H4 (cell line): ENCODE measurements at regions not wholly inside any gene's neighbourhood (a gene's known extent, or its start where the extent isn't known, plus 50 kb on each side); places are given as distances from the start of the nearest gene placed in this dataset.

ENCODE experiments used
- DNase-seq: peaks from one replicate; pipeline ENCODE4 v3.0.0-alpha.2; 2015; ENCODE audit warnings: low spot score

DNA sequence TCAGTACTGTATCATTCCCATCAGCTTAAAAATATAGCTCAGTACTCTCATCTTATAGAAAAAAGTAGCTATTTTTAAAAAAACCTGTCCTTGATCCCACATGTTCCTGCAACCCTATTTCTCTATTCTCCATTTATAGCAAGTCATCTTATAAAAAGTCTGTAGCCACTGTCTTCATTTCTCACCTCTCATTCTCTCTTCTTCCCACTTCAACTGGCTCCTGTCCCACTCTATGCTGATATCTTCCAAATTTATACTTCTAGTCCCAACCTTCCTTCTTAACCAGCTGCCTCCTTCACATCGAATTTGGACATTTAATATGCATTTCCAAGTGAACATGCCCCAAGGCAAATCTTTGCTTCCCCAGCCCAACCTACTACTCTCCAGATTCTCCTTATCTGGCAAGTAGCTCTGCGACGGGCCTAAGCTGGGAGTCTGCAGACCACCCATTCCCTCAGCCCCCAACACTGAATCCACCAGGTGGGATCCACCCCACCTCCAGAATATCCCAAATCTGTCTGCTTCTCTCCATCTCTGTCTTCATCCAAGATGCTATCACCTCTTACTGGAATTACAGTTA, 52.0 kb upstream of the TANC2 start:
- no peak for DNase-seq

DNA sequence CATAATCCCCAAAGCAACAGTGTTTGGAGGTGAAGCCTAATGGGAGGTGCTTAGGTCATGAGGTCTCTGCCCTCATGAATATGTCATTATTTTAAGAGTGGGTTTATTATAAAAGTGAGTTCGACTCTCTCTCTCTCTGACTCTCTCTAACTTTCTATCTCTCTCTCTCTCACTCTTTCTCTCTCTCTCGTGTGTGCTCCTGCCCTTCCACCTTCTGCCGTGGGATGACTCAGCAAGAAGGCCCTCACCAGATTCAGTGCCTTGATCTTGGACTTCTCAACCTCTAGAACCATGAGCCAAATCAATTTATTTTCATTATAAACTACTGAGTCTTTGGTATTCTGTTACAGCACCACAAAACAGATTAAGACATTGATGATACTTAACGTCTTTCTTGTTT, 53.7 kb upstream of the TANC2 start:
- no peak for DNase-seq

DNA sequence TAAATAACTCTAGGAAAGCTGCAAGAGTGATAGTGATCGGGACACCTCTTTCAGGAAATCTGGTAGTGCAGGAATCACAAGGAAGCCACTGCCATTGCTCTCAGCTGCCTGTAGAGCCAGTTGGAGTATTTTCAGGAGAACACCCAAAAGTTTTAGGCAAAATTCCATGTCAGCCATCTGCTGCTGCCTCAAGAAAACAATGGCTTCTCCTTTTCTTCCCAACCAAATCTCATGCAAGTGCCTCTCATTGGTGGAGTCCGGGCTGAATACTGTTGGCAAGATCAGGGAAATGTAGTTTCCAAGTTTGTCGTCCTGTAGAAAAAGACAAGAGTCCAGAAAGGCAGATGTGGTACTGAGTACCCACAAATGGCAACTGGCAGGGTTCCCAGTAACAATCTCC, 54.9 kb upstream of the TANC2 start:
- DNase-seq = no peak

DNA sequence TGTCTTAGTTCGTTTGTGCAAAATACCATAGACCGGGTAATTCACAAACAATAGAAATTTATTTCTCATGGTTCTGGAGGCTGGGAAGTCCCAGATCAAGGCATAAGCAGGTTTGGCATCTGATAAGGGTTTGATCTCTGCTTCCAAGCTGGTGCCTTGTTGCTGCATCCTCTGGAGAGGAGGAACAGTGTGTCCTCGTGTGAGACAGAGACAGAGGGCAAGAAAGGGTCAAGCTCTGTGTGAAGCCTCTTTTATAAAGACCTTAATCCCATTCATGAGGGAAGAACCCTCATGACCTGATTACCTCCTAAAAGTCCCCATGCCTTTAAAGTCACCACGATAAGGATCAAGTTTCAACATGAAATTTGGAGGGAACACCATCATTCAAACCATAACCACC, 55.8 kb upstream of the TANC2 start:
- no peak for DNase-seq

DNA sequence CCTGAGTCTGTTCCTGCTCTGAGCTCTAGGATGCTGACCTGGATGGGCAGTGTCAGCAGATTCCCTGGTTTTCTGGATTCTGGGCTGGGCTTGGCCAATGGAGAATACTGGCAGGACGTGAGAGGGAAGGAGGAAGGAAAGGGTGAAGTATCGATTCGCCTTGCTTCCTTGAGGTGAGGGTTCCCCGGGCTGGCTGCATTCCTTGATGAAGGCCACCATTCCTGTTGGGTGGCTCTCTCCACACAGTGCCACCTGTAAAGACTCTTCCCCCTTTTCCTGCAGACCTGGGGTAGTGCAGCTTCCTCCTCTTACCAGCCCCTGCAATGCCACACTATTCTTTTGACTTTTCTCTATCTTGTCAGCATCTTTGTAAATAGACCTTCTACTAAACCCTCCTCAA, 58.1 kb upstream of the TANC2 start:
- DNase-seq = no peak

DNA sequence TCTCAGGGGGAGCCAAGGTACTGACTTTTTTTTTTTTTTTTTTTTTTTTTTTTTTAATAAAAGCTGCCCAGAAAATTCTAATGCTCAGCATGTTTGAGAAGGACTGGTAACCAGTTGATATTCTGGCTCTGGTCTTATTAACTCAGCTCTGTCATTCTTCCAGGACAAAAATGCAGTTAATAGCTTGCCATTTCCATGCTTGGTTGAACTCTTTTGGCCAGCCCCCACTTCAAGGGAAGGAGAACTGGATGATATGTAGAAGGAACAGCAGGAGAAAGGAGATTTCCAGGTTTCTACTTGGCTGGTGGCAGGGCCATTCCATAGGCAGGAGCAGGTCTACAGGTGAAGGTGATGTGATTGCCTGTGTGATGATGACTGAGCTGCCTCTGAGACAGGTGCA, 59.2 kb upstream of the TANC2 start:
- no peak for DNase-seq

DNA sequence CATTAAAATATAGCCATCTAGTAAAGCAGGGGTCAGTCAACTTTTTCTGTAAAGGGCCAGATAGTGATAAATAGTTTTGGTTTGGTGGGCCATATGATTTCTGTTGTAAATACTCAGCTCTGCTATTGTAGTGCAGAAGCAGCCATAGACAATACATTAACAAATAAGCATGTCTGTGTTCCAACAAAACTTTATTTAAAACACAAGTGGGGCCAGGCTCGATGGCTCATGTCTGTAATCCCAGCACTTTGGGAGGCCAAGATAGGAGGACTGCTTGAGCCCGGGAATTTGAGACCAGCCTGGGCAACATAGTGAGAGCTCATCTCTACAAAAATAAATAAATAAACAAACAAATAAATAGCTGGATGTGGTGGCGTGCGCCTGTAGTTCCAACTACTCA, 60.8 kb upstream of the TANC2 start:
- no peak for DNase-seq

DNA sequence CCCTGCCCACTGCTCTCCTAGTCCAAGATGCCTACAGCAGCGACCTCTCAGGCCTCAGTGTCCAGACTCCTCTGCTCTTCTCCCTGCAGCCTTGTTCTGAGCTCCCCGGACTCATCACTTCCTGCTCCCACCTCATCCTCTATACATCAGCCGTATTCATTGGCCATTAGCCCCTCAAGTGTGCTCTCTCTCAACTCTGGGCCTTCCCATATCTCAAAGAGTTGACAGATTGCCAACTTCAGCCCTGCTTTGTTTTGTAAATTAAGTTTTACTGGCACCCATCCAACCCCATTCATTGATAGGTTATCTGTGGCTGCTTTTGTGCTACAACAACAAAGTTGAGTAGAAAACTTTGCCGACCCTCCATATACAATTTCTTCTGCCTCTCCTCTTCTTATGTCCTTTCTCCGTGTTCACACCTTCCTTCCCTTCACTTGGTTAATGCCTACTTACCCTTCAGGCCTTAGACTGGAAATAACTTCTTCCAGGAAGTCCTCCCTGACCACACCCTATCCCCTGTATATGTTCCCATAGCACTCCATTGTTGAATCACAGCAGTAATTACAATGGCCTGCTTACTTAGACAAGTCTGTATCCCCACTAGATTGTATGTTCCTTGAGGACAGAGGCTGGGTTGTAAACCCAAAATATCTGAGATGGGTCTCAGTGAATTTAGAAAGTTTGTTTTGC, 63.4 kb upstream of the TANC2 start:
- DNase-seq = no peak

DNA sequence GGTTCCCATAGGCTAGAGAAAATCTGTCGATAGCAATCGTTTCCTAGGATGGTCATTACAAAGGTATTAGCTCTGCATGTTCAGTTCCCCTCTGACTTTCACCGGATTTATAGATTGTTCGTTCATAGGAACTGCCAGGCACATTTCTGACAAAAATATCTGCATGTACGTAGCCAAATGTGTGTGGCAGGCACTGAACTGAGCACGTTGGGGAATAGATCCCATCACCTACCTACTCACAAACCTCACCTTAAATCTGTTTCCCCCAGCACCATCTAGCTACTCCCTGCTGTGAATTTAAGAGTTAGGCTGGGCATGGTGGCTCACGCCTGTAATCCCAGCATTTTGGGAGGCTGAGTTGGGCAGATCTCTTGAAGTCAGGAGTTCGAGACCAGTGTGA, 64.5 kb upstream of the TANC2 start:
- DNase-seq = no peak

DNA sequence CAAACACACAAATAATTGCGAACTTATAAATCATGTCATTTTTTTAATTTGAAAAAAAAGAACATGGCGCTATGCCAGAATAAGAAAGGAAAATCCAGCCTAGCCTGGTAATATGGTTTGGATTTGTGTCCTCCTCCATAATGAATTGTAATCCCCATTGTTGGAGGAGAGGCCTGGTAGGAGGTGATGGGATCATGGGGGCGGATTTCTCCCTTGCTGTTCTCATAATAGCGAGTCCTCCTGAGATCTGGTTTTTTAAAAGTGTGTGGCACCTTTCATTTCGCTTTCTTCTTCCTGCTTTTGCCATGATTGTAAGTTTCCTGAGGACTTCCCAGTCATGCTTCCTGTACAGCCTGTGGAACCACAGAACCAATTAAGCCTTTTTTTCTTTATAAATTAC, 65.9 kb upstream of the TANC2 start:
- no peak for DNase-seq

DNA sequence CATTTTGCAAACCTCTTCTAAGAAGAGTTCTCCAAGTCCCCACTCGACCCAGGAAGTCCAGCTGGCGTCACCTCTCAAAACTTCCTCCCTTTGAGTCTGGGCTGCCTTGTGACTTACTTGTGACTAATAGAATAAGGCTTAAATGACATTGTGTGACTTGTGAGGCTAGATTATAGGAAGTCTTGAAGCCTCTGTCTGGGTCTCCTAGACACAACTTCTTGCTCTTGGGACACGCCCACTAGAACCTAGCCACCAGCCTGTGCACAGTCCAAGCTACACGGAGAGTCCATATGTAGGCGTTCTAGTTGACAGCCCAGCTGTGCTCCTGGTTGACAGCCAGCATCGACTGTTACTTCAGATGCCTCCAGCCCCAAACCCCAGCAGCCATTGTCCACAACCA, 66.7 kb upstream of the TANC2 start:
- DNase-seq = no peak

DNA sequence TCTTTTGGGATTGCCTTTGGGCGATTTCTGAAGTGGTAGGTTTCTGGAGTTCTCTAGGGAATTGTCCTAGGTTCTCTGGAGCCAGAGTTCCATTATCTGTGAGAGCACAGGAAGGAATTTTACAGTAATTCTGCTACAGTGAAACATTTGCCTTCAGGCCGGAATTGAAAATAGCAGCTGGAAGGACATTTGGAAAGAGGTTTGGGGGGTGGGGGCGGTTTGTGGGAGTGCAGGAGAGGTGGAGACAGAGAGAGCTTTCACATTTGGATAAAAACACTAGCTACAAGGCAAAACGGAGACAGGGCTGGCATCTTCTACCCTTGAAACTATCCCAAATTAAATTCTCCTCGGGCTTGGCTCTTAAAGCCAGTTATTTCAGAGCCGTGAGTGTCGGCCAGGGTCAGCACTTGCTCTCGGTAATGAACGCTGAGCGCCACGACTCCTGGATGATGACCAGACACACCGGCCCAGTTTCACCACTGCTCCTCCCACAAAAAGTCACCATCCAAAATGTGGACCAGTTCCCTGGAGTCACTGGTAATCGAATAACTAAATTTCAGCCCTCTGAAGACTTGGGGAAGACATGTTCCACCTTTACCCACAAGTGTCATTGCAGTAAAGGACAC, 67.7 kb upstream of the TANC2 start:
- DNase-seq = no peak

DNA sequence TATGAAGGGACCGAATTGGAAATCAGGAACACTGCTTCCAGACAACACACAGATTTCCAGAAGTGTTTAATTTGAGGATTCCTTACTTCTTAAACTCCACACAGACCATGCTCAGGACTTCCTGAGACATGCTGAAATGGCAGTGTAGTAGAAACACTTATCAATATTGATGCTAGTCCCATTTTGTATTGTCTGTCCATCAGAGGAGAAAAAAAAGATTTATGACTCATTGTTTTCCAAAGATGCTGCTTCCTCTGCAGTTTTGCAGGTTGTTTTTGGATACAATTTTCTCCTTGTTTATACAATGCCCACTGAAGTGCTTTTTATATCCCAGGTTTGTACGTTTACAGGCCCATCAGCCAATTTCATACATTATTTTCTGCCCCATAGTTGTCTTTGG, 68.3 kb upstream of the TANC2 start:
- DNase-seq = no peak

DNA sequence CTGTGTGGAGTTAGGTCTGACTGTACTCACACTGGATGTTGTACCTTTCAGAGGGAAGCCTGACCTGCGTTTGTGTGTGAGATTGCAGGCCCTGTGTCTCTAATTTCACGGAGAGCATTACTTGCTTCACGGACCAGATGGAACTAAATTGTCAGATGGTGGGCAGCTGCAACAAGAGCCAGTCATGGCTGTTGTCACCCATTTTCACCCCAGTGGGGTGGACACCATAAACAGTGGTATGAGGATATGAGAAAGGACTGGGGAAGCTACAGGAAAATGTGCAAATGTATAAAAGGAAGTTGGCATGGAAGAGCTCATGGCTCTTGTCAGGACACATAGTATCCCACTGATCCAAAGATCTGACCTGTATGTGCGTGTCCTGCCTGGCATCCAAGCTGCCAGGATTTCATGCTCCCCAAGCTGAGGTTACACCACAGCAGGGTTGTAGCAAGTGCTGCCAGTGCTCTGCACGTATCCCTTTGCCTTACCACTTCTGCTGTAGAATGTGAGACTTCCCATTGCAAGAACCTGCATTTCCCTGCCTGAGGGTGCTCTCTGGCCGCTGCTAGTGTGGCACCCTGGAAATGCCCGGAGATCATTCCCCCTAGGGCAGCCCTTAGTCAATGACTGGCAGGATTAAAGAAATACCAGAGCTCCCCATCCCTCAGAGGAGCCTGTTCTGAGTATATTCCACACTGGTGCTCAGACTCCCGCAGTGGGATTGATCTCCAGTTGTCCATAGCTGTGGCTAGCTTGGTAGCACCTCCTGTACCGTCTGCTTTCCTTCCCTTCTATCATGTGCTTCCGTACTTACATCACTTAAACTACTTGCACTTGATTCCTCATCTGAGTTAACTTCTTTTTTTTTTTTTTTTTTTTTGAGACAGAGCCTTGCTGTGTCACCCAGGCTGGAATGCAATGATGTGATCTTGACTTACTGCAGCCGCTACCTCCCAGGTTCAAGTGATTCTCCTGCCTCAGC, 70.4 kb upstream of the TANC2 start:
- DNase-seq = no peak

DNA sequence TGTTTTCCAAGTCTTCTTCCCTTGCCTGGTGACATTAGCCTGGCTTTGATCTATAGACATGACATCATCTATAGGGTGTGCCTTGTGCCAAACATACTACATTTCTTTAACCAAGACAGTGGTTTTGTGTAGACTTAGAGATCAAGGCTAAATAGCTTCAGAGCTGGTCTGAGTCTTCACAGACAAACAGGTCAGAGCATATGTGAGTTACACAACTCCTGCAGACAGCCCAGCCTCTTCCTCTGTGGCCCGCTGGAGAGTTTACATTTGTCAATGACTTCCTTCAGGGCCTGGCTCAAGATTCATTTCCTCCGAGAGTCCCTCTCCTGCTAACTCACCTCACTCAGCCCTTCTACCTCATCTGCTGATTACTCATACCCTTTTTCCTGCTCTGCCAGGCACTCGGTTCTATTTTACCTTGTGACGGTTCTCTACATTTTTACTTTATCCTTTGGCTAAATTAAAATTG, 73.1 kb upstream of the TANC2 start:
- DNase-seq = peak; percentile 86

DNA sequence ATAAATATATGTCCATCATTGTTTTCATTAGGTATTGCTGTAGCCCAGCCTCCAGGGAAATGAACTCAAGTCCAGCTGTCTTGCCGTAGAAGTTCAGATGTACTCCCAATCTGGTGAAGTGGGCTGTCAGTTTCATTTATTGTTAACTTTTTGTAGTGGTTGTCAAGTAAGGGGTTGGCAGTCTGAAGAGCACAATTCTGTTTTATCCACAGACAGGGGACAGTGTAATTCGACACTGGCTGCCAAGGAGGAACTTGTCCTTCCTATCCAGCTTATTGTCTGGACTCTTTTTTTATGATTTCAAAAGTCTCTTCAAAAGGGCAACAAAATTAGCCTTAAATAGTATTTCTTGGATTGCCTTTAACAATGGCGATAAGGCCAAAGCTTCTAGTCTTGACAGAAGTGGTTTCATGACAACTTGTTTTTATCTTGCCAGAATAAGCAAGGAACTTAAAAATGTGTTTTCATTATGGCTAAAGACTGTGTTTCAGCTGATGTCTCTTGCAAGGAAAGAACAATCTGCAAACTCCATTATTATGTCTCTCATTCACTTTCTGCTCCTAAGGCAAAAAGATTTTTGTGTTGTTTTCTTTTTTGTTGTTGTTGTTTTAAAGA, 73.9 kb upstream of the TANC2 start:
- DNase-seq = no peak

DNA sequence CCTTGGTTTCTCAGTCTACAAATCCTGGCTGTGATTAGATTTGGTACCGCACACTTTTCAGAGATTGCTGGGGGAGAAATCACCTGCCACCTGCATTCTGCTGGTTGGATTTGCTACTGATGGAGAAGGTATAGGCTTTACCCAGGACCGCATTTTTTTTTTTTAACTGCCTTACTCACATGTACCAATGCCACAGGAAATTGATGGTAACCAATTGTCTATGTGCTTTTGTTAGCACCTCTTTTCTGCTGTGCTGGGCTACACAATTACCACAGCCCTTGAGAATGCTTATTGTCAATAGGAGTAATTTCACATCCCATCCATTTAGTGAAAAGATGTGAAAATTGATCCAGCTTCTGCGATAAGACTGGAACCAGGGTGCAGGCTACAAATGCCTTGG, 74.4 kb upstream of the TANC2 start:
- DNase-seq = no peak

DNA sequence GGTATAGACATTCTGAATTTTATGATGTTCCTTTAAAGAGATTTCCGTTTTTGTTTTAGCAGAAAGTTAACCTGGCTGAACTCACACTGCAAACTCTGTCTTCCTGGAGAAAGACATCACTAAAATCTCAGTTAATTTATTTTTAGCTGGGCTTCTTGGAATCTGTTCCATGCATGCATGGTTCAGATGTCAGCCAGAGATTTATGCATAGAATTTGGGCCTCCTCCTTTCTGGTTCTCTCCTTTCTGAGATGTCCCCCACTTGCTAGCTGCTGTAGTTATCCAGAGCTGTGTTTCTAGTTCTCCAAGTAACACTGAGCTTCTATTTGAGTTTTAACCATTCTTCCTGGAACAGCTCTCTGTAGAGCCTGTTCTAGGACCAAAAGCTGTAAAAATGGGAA, 77.3 kb upstream of the TANC2 start:
- DNase-seq = no peak

DNA sequence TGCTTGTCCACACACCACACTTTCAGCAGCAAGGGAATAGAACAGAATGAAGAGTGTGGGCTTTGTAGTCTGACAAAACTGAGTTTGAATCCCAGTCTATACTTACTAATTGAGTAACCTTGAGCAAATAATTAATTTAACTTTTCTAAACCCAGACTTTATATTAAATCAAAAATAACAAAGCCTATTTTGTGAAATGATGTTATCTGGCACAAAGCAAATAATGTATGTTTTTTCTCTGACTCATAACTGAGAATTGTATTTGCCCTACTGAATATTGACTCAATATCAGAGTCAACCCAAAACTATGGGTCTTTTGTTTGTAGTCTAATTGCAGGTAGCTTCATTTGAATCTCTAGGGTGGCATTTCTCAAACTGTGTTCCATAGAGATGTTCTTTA, 77.9 kb upstream of the TANC2 start:
- DNase-seq = no peak

DNA sequence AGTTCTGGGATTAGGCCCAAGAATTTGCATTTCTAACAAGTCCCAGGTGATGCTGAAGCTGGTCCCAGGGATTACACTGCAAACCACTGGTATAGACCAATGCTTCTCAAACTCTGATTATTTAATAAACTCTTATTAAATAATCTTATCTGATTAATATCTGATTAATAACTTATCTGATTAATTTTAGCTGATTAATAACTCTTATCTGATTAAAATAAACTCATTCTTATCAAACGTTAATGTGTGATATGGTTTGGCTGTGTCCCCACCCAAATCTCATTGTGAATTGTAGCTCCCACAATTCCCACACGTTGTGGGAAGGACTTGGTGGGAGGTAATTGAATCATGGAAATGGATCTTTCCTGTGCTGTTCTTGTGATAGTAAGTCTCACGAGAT, 78.6 kb upstream of the TANC2 start:
- DNase-seq = no peak

DNA sequence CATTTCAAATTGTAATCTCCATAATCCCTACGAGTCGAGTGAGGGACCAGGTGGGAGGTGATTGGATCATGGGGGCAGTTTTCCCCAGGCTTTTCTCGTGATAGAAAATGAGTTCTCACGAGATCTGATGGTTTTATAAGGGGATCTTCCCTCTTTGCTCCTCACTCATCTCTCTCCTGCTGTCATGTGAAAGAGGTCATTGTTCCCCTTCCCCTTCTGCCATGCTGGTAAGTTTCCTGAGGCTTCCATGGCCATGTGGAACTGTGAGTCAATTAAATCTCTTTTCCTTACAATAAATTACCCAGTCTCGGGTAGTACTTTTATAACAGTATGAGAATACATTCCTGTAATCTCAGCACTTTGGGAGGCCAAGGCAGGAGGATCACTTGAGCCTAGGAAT, 76.7 kb upstream of the MARCHF10 start:
- no peak for DNase-seq

DNA sequence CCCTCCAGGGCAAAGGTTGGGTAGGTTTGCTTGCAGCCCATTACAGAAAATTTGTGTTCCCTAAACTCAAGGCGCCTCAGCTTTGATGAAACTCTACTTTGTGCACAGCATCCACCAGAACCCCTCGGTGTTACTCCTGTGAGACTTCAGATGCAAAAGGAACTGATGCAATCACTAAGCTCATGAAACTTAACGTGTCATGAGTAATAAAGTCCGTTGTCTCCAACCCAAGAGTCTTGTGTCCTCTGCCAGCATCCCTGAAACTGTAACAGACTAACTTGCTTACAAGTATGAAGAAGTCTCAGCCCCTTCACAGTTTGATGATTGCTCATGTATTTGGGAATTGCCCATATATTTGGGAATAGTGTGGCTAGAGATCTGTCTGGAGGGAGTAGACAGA, 74.8 kb upstream of the MARCHF10 start:
- no peak for DNase-seq
